SJCRH30 (cell line): ENCODE measurements at regions not wholly inside any gene's neighbourhood (a gene's known extent, or its start where the extent isn't known, plus 50 kb on each side); places are given as distances from the start of the nearest gene placed in this dataset.

Experiments used
- DNase-seq, 2 experiments: peaks; one replicate each; pipeline ENCODE4 v3.0.0-alpha.2; 2015 to 2020
- H3K27ac ChIP-seq: fragments of 250-450 bp; sonication (Bioruptor Pico); 2 replicates; pipeline ENCODE4 v1.5.1; 2020; ENCODE audit warnings: mild to moderate bottlenecking, moderate library complexity
- H3K27me3 ChIP-seq: fragments of 250-450 bp; sonication (Bioruptor Pico); 2 replicates; pipeline ENCODE4 v1.5.1; 2020; ENCODE audit warnings: mild to moderate bottlenecking, moderate library complexity
- H3K36me3 ChIP-seq: fragments of 250-450 bp; sonication (Bioruptor Pico); 2 replicates; pipeline ENCODE4 v1.5.1; 2020; ENCODE audit warnings: mild to moderate bottlenecking, moderate library complexity
- H3K4me1 ChIP-seq: fragments of 250-450 bp; sonication (Bioruptor Pico); 2 replicates; pipeline ENCODE4 v1.5.1; 2020; ENCODE audit warnings: mild to moderate bottlenecking, moderate library complexity
- H3K4me3 ChIP-seq: fragments of 250-450 bp; sonication (Bioruptor Pico); 2 replicates; pipeline ENCODE4 v1.5.1; 2020; ENCODE audit warnings: mild to moderate bottlenecking, moderate library complexity
- H3K9me3 ChIP-seq: fragments of 250-450 bp; sonication (Bioruptor Pico); replicated peaks from 2 replicates; pipeline ENCODE4 v1.5.1; 2020; ENCODE audit warnings: mild to moderate bottlenecking, moderate library complexity

DNA sequence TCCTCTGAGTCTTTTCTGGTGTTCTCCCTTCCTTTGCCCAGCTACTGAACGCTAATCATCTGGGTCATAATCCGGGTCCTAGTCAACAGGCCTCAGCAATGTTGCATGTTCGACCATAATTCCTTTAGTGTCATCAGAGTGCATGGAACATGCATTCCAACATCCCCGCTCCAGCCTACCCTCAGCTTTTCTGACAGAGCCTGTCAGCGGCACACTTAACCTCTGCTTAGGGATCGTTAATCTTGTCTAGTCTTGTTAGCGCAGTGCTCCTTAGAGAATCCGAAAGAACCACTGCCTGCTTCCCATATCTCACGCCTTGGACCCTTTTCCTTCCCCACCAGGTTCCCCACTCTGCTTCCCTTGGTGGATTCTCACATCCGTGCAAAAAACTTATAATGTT, 767.9 kb upstream of the ID2 start:
- H3K27me3 ChIP-seq: no peaks in the 10 kb centered on the region
- H3K4me3 ChIP-seq: no peak overlapping the region
- no peak for DNase-seq
- H3K27ac ChIP-seq: no peak overlapping the region
- no peaks in the 10 kb centered on the region for H3K36me3 ChIP-seq
- no peaks in the 10 kb centered on the region for H3K4me1 ChIP-seq
- 0 out of 2 replicates have a peak, but pooled peaks cover 3% of the 10 kb centered on the region for H3K9me3 ChIP-seq

DNA sequence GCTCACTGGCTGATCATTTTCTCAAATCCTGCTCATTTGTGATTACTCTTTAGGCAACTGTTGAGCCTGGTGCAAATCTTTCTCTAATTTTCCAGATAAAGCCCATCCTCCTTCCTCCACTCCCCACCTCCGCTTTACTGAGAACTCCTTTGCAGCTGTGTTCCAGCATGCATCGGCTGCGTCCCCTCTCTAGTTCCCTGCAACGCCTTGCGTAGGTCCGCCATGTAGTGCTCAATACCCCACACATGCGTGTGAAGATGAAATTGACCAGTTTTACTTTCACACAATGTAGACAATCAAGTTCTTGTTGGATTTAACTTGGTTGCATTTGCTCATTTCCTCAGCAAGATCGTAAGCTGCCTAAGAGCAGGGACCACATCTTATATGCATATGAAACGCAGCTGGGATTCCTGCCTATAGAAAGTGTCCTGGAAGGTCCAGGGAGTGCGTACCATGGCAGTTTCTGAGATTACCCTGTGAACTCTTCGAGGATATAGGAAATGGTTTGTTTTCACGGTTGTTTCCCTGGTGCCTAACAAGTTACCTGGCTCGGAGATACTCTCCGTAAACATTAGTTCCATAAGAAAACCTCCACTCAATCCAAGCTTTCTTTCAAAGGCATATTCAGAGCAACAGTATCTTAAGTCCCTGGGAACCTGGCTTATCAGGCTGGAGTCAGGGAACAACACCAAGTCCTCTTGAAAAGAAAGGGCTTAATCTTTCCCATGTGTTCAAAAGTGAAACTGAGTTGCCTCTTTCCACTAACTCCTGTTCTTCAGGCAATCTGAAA, 766.4 kb upstream of the ID2 start:
- no peak for DNase-seq
- Histone ChIP-seq H3K36me3 (no peaks in the 10 kb centered on the region), H3K4me1 (no peaks in the 10 kb centered on the region), H3K27me3 (no peaks in the 10 kb centered on the region), H3K4me3 (no peak overlapping the region), H3K9me3 (0 out of 2 replicates have a peak, but pooled peaks cover 3% of the 10 kb centered on the region), H3K27ac (no peak overlapping the region)

DNA sequence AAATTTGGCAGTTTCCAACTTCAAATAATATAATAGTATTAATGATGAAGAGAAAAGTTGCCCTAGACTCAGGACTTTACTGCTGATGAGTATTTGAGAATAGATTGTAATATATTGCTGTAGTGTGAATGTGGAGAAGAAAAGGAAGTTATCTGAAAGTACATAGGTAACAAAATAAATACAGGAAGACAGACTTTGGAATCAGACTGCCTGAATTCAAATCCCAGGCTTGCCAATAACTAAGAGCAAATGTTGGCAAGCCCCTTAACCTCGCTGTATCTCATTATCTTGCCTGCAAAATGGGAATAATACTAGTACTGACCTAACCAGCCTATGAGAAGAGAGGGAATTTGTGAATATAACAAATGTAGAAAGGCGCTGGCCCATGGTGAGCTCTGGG, 765.2 kb upstream of the ID2 start:
- Histone ChIP-seq H3K36me3 (no peaks in the 10 kb centered on the region), H3K4me1 (no peaks in the 10 kb centered on the region), H3K4me3 (no peak overlapping the region), H3K9me3 (0 out of 2 replicates have a peak, but pooled peaks cover 3% of the 10 kb centered on the region), H3K27ac (no peak overlapping the region), H3K27me3 (no peaks in the 10 kb centered on the region)
- DNase-seq: no peak

DNA sequence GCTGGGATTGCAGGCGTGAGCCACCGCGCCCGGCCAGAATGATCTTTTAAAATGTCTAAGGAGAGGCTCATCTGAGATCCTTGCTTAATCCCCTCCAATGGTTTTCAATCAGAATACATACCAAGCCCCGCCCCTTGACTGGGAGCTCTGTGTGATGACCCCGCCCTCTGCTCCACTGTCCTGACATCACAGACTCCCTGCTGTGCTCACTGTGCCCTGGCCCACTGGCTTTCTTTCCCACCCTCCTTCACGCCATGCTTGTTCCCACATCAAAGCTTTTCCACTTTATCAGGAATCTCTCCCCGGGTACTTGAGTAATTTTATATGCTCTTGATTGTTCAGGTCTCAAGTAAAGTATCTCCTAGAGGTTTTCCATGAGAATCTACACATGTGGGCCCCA, 762.3 kb upstream of the ID2 start:
- no peak for DNase-seq
- H3K9me3 ChIP-seq: 0 out of 2 replicates have a peak, but pooled peaks cover 3% of the 10 kb centered on the region
- no peaks in the 10 kb centered on the region for H3K27me3 ChIP-seq
- no peaks in the 10 kb centered on the region for H3K36me3 ChIP-seq
- no peaks in the 10 kb centered on the region for H3K4me1 ChIP-seq
- no peak overlapping the region for H3K27ac ChIP-seq
- H3K4me3 ChIP-seq: no peak overlapping the region

DNA sequence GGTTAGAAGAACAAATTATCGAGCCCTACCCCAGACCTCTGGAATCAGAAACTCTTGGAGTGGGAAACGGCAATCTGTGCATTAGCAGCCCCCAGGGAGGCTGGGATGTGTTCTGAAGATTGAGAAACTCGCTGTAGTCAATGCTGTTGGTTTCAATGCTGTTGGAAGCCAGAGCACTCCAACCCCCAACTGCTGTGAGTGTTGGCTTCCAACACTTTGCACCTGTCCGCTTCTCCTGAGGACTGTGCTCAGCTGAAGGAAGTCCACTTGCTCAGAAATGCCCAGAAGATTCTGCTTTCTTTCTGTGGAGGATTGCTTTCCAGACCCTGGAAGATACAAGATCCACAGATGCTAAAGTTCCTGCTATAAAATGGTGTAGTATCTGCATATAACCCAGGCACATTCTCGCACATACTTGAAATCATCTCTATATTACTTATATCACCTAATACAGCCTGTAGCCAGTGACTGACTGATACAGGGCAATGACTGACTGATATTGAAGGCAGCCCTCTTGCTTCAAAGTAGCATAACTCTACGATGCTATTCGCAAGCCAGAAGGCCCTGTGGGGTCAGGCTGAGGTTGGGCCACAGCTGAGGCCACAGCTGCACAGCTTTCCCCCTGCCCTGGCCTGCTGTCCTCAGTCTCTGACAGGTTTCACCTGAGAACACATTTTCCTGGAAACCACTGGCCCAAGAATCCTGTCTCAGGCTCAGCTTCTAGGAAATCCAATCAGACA, 757.7 kb upstream of the ID2 start:
- no peaks in the 10 kb centered on the region for H3K9me3 ChIP-seq
- H3K27ac ChIP-seq: no peak overlapping the region
- H3K4me3 ChIP-seq: no peak overlapping the region
- no peaks in the 10 kb centered on the region for H3K36me3 ChIP-seq
- no peaks in the 10 kb centered on the region for H3K27me3 ChIP-seq
- DNase-seq: no peak
- H3K4me1 ChIP-seq: no peaks in the 10 kb centered on the region

DNA sequence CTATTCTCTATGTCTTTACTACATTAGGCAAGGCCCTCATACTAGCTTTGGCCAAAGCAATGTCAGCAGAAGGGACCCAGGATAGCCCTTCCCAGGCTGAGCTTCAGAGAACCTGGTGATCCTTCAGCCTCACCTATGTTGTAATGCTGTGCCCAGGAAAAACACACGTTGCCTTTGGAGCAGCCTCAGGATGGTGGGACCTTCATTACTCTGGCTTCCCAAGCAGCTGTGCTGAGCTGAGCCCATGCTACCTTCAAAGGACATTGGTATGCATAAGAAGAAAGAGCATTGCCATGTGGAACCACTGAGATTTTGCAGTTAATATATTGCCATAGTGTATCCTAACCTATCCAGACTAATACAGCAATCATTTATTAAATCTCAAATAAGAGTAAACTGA, 756.4 kb upstream of the ID2 start:
- Histone ChIP-seq H3K4me1 (no peaks in the 10 kb centered on the region), H3K27ac (no peak overlapping the region), H3K9me3 (no peaks in the 10 kb centered on the region), H3K27me3 (no peaks in the 10 kb centered on the region), H3K36me3 (no peaks in the 10 kb centered on the region), H3K4me3 (no peak overlapping the region)
- no peak for DNase-seq

DNA sequence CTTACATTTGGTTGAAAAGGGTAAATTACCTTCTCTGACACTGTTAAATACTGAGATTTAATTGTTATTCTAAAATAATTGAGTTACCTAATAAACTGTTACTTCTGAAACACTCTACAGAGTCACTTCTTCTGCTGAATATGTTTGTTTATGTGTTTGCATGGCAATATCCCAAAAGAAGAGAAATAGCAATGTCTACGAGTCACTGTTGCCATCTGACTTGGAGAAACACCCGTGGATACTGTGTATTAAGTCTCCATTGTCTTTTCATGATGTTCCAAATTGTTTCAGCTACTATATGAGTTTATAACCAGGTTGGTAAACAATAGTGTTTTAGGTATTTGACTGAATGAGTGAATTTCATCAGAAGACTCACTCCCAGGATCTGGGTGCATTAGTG, 754.2 kb upstream of the ID2 start:
- H3K27me3 ChIP-seq: no peaks in the 10 kb centered on the region
- no peaks in the 10 kb centered on the region for H3K4me1 ChIP-seq
- no peak overlapping the region for H3K4me3 ChIP-seq
- DNase-seq: no peak
- H3K9me3 ChIP-seq: no peaks in the 10 kb centered on the region
- H3K27ac ChIP-seq: no peak overlapping the region
- H3K36me3 ChIP-seq: no peaks in the 10 kb centered on the region

DNA sequence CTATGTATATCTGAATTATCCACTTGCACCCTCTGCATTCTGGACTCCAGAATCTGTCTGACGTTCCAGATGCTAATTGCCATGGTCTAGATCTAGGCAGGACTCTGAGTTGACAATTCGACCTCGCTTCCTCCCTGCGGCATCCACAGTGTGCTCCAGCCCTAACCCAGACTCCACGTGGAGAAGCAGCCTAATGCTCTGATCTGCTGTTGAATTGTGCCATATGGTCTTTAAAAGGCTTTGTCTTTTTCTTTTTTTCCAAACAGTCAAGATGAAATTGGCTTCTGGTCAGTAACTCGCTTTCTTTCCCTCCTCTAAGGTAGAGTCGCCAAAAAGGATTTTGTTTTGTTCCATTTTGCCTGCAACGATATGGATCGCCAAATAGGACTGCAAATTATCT, 752.6 kb upstream of the ID2 start:
- Histone ChIP-seq H3K27me3 (no peaks in the 10 kb centered on the region), H3K27ac (no peak overlapping the region), H3K4me3 (no peak overlapping the region), H3K36me3 (no peaks in the 10 kb centered on the region), H3K4me1 (no peaks in the 10 kb centered on the region), H3K9me3 (no peaks in the 10 kb centered on the region)
- no peak for DNase-seq

DNA sequence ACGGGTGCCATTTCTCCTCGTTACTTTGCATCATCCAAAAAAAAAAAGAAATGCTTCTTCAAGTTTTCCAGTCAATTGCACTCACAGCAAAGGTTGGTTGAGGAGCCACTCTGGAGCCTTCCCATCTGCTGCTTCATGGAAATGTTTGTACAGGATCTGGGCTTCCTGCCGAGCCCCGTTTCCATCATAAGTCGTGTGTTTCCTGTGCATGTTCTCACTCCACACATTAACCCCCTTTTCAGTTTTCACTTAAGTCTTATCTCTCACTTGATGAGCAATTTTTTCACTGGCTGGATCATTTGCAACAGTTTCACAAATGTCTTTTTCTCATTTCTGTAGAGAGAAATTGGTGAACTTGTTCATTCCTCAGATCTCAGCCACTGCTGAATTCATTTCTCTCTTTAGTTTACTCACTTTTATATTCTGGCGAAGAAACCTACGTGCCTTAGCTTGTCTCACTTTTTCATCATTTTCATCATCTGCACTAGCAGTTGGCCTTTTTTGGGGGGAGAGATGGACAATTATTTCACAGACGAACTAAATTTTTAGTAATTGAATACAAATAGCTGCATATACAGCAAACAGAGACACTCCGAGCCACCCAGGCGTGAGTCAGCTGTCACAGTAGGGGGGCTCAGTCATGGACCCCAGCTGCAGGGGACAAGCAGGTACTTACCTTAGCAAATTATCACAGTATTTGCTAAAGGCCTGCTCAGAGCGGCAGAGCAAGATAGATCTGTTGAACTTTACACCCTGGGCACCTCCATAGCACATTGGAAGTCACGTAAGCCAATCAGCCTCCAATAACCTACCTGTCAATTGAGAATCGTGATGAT, 750.8 kb upstream of the ID2 start:
- Histone ChIP-seq H3K27ac (no peak overlapping the region), H3K4me3 (no peak overlapping the region), H3K9me3 (no peaks in the 10 kb centered on the region), H3K27me3 (no peaks in the 10 kb centered on the region), H3K4me1 (no peaks in the 10 kb centered on the region), H3K36me3 (no peaks in the 10 kb centered on the region)
- DNase-seq: no peak

DNA sequence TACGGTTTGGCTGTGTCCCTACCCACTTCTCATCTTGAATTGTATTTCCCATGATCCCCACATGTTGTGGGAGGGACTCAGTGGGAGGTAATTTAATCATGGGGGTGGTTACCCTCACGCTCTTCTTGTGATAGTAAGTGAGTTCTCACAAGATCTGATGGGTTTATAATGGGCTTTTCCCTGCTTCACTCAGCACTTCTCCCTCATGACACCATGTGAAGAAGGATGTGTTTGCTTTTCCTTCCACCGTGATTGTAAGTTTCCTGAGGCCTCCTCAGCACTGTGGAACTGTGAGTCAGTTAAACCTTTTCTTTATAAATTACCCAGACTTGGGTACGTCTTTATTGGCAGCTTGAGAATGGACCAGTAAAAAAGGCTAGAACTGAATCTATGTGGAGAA, 750.0 kb upstream of the ID2 start:
- no peaks in the 10 kb centered on the region for H3K4me1 ChIP-seq
- H3K36me3 ChIP-seq: no peaks in the 10 kb centered on the region
- no peaks in the 10 kb centered on the region for H3K27me3 ChIP-seq
- DNase-seq: no peak
- no peaks in the 10 kb centered on the region for H3K9me3 ChIP-seq
- H3K4me3 ChIP-seq: no peak overlapping the region
- H3K27ac ChIP-seq: no peak overlapping the region

DNA sequence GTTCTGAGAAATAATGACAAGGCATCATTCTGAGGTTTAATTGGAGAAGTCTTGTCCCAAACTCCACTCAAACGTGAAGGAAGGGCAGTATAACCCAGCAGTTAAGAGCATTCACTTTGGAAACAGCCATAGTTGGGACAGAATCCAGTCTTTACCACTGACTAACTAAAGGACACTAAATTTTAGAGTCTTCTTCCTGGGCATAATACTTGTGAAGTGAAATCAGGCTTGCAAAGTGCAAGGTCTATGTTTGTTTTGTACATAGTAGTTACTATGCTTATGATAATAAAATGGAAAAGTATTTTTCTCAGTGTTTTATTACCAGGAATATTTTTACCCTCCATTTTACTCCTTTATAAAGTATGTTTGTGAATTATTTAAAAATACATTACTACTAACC, 748.2 kb upstream of the ID2 start:
- Histone ChIP-seq H3K27ac (no peak overlapping the region), H3K27me3 (no peaks in the 10 kb centered on the region), H3K36me3 (no peaks in the 10 kb centered on the region), H3K4me3 (no peak overlapping the region), H3K4me1 (no peaks in the 10 kb centered on the region), H3K9me3 (no peaks in the 10 kb centered on the region)
- no peak for DNase-seq

DNA sequence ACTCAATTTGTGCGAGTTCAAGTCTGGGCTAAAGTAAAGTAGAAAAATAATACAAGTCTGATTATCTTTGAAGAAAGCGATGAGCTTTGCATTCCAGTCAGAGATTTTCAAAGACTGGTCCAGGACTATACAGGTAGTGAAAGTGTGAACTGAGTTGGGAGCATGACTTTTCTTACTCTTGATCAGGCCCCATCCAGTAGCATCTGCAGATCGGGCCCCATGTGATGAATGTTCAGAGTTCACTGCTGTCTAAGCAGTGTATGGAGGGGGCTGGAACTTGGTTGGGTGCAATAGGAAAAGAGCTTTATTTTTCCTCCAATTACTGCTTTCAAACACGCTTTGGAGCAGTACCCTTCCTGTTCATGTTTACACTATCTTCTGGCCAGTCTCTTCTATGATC, 747.4 kb upstream of the ID2 start:
- Histone ChIP-seq H3K36me3 (no peaks in the 10 kb centered on the region), H3K4me1 (no peaks in the 10 kb centered on the region), H3K27me3 (no peaks in the 10 kb centered on the region), H3K9me3 (no peaks in the 10 kb centered on the region), H3K27ac (no peak overlapping the region), H3K4me3 (no peak overlapping the region)
- no peak for DNase-seq

DNA sequence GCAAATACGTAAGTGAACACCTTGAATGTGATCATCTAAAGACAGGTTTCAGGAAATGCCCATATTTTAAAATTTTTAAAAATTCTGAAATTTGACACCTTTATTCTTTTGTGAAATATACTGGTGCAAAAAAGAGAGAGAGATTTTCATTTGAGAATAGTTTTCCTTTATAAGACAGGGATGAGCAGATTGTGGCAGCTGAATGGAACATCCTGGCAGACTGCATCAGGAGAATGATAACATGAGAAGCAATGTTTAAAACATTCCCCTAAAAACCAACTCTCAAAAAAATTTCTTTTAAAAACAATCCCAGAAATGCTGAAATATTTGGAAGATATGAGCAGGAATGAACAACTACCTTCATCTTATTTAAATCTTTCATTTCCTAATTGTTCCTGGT, 744.8 kb upstream of the ID2 start:
- Histone ChIP-seq H3K36me3 (no peaks in the 10 kb centered on the region), H3K27ac (no peak overlapping the region), H3K4me1 (no peaks in the 10 kb centered on the region), H3K9me3 (no peaks in the 10 kb centered on the region), H3K4me3 (no peak overlapping the region), H3K27me3 (no peaks in the 10 kb centered on the region)
- no peak for DNase-seq

DNA sequence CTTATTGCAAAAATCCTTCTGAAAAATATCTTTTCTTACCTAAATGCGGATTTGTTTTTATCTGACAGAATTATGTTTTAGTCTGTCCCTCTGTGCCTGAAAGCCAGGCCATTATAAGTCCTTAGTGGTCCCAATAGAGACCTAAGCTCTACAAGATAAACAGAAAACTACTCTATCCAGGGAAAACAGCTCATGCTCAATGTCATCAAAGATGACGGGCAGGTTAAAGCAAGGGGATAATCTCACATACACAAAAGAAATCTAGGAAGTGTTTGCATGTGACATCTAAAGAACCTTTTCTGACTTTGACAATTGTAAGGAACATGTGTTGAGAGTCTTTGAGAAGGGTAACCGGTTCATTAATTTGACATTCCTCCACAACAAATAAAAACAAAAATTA, 741.1 kb upstream of the ID2 start:
- no peak for DNase-seq
- H3K27me3 ChIP-seq: no peaks in the 10 kb centered on the region
- H3K4me3 ChIP-seq: no peak overlapping the region
- no peaks in the 10 kb centered on the region for H3K4me1 ChIP-seq
- H3K27ac ChIP-seq: no peak overlapping the region
- H3K36me3 ChIP-seq: no peaks in the 10 kb centered on the region
- H3K9me3 ChIP-seq: no peaks in the 10 kb centered on the region

DNA sequence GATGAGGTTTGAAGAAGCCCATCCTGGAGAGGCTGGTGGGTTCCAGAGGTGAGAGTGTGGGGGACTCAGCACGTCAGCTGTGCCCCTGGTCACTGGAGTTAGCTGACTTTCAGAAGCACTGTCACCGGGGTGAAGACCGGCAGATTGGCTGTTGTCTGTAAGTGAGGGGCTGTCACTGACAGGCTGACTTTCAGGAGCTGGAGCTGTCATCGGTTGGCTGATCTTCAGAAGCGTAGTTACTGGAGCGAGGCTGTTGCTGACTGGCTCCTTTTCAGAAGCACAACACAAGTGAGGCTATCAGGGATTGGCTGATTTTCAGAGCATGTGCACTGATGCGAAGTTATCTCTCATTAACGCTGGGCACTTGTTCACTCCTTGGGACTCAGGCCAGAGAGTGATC, 738.4 kb upstream of the ID2 start:
- Histone ChIP-seq H3K4me3 (no peak overlapping the region), H3K9me3 (no peaks in the 10 kb centered on the region), H3K27ac (no peak overlapping the region), H3K36me3 (no peaks in the 10 kb centered on the region), H3K4me1 (no peaks in the 10 kb centered on the region), H3K27me3 (no peaks in the 10 kb centered on the region)
- DNase-seq: no peak
